ENCODE measurements at regions not wholly inside any gene's neighbourhood (a gene's known extent, or its start where the extent isn't known, plus 50 kb on each side); places are given as distances from the start of the nearest gene placed in this dataset.

DNA sequence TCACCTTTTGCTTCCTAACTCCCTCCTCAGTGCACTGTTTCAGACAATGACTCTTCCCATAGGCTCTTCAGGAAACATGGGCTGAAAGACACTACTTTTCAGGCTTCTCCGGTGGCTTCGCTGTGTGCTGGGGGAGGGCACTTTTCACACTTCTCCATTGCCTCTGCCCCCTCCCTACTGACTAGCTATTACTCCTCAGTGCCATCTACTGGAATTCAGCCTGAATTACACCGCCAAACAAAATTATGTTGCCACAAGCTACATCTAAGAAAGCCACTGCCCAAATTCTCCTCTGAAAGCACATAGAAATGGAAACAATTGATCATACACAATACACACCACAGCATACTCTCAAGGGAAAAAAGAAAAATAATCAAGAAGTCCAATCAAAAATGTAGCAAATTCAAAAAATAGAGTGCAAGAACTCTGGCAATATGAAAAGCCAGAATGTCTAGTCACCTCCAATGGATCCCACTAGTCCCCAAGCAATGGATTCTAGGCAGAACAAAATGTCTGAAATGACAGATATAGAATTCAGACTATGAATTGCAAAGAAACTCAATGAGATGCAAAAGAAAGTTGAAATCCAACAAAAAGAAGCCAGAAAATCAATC lies 1139.4 kb upstream of the GYPC start:
- Histone ChIP-seq H2AFZ (ENCODE audit: low read length) (no peak overlapping the region), H3K4me2 (ENCODE audit: extremely low read depth, insufficient read depth, low read length) (no peak overlapping the region), H3K4me1 (ENCODE audit: control insufficient read depth, extremely low read depth, insufficient read depth, low read length) (no peaks in the 10 kb centered on the region), H4K20me1 (ENCODE audit: control insufficient read depth, extremely low read depth, insufficient read depth, low read length) (no peaks in the 10 kb centered on the region), H3K27ac (ENCODE audit: insufficient read depth, low read length) (no peak overlapping the region), H3K9ac (ENCODE audit: insufficient read depth, low read length) (no peak overlapping the region), H3K9me3 (ENCODE audit: control insufficient read depth, insufficient read depth, low read depth, low read length) (no peaks in the 10 kb centered on the region), H3K36me3 (ENCODE audit: control insufficient read depth, insufficient read depth, low read length) (no peaks in the 10 kb centered on the region), H3K27me3 (ENCODE audit: control insufficient read depth, insufficient read depth, low read length) (no peaks in the 10 kb centered on the region), H3K4me3 (replicated peaks in 1 of 4; ENCODE audit: control extremely low read depth in 1 of 4, insufficient read depth in 1 of 4, low read depth in 3 of 4, low read length in 4 of 4) (no peak overlapping the region), H3K79me2 (ENCODE audit: control insufficient read depth, insufficient read depth, low read length) (no peaks in the 10 kb centered on the region)
- DNase-seq (ENCODE audit: low read depth in 2 of 2) = peak in 1 of 2 donors; percentile 1
- peak in 1 of 2 donors; percentile 49 for TF ChIP-seq CTCF (conservative IDR thresholded peaks at IDR 0.05 in 1 of 2, IDR thresholded peaks at IDR 0.05 in 1 of 2; ENCODE audit: low read depth in 1 of 2, low read length in 2 of 2)
- no peak for TF ChIP-seq EZH2 (IDR thresholded peaks at IDR 0.05; ENCODE audit: low read length, missing control alignments)

GRCh38 chr2:125526093-125526492 lies 1129.9 kb upstream of the GYPC start:
- H3K9me3 ChIP-seq (ENCODE audit: control insufficient read depth, insufficient read depth, low read depth, low read length) = no peaks in the 10 kb centered on the region
- no peak overlapping the region for H3K9ac ChIP-seq (ENCODE audit: insufficient read depth, low read length)
- no peaks in the 10 kb centered on the region for H3K27me3 ChIP-seq (ENCODE audit: control insufficient read depth, insufficient read depth, low read length)
- TF ChIP-seq EZH2 (IDR thresholded peaks at IDR 0.05; ENCODE audit: low read length, missing control alignments) (no peak), CTCF (conservative IDR thresholded peaks at IDR 0.05 in 1 of 2, IDR thresholded peaks at IDR 0.05 in 1 of 2; ENCODE audit: low read depth in 1 of 2, low read length in 2 of 2) (no peak)
- no peaks in the 10 kb centered on the region for H3K79me2 ChIP-seq (ENCODE audit: control insufficient read depth, insufficient read depth, low read length)
- no peak overlapping the region for H2AFZ ChIP-seq (ENCODE audit: low read length)
- no peak overlapping the region for H3K27ac ChIP-seq (ENCODE audit: insufficient read depth, low read length)
- no peaks in the 10 kb centered on the region for H3K36me3 ChIP-seq (ENCODE audit: control insufficient read depth, insufficient read depth, low read length)
- H3K4me3 ChIP-seq (replicated peaks in 1 of 4; ENCODE audit: control extremely low read depth in 1 of 4, insufficient read depth in 1 of 4, low read depth in 3 of 4, low read length in 4 of 4) = no peak overlapping the region
- no peak overlapping the region for H3K4me2 ChIP-seq (ENCODE audit: extremely low read depth, insufficient read depth, low read length)
- no peaks in the 10 kb centered on the region for H3K4me1 ChIP-seq (ENCODE audit: control insufficient read depth, extremely low read depth, insufficient read depth, low read length)
- no peak for DNase-seq (ENCODE audit: low read depth in 2 of 2)
- no peaks in the 10 kb centered on the region for H4K20me1 ChIP-seq (ENCODE audit: control insufficient read depth, extremely low read depth, insufficient read depth, low read length)

DNA sequence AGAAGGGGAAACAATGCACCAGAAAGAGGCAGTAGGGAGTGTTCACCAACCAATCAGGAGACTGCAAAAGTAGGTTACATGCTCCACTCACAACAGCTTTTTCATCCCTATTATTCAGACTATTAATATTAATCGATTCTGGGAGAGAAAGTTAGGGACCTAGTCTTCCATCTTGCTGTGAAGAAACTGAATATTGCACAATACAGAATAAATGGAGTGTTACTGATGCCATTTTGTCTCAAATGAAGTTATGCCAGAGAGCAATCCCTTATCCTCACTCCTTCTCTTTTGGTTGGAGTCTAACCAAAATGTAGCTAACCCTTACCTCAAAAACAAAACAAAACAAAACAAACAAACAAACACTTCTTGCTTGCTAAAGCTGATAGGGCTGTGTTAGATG lies 1120.9 kb upstream of the GYPC start:
- DNase-seq (ENCODE audit: low read depth in 2 of 2) = no peak
- Histone ChIP-seq H3K4me1 (ENCODE audit: control insufficient read depth, extremely low read depth, insufficient read depth, low read length) (no peaks in the 10 kb centered on the region), H4K20me1 (ENCODE audit: control insufficient read depth, extremely low read depth, insufficient read depth, low read length) (no peaks in the 10 kb centered on the region), H3K4me3 (replicated peaks in 1 of 4; ENCODE audit: control extremely low read depth in 1 of 4, insufficient read depth in 1 of 4, low read depth in 3 of 4, low read length in 4 of 4) (no peak overlapping the region), H3K79me2 (ENCODE audit: control insufficient read depth, insufficient read depth, low read length) (no peaks in the 10 kb centered on the region), H3K27me3 (ENCODE audit: control insufficient read depth, insufficient read depth, low read length) (no peaks in the 10 kb centered on the region), H3K9ac (ENCODE audit: insufficient read depth, low read length) (no peak overlapping the region), H3K27ac (ENCODE audit: insufficient read depth, low read length) (no peak overlapping the region), H2AFZ (ENCODE audit: low read length) (no peak overlapping the region), H3K4me2 (ENCODE audit: extremely low read depth, insufficient read depth, low read length) (no peak overlapping the region), H3K9me3 (ENCODE audit: control insufficient read depth, insufficient read depth, low read depth, low read length) (no peaks in the 10 kb centered on the region), H3K36me3 (ENCODE audit: control insufficient read depth, insufficient read depth, low read length) (no peaks in the 10 kb centered on the region)
- TF ChIP-seq EZH2 (IDR thresholded peaks at IDR 0.05; ENCODE audit: low read length, missing control alignments) = no peak
- TF ChIP-seq CTCF (conservative IDR thresholded peaks at IDR 0.05 in 1 of 2, IDR thresholded peaks at IDR 0.05 in 1 of 2; ENCODE audit: low read depth in 1 of 2, low read length in 2 of 2) = no peak

Data from fibroblast of lung (primary cell).